Activated CD4-positive, CD25-positive, alpha-beta regulatory T cell treated with anti-CD3 and anti-CD28 coated beads, Interleukin-2, amount 50 U/mL, for 72 hours (primary cell): ENCODE measurements at regions not wholly inside any gene's neighbourhood (a gene's known extent, or its start where the extent isn't known, plus 50 kb on each side); places are given as distances from the start of the nearest gene placed in this dataset.
A peak's percentile ranks its signal among the peaks of the same experiment; 100 is the strongest.

ENCODE experiments used
- DNase-seq: peaks from one replicate; pipeline ENCODE4 v3.0.0; 2021

GRCh38 chr5:159385536-159385935 is 55.2 kb upstream of the IL12B start:
- no peak for DNase-seq

- no peak for DNase-seq
Observed at GRCh38 chr5:159386028-159386711, 55.9 kb upstream of the IL12B start.

- DNase-seq = no peak
Observed at GRCh38 chr5:159392871-159393270, 62.6 kb upstream of the IL12B start.

GRCh38 chr5:159393854-159394274 is 63.6 kb upstream of the IL12B start:
- DNase-seq = no peak

GRCh38 chr5:159395202-159395601 is 64.9 kb upstream of the IL12B start:
- no peak for DNase-seq

- no peak for DNase-seq
Observed at GRCh38 chr5:159398936-159399335, 68.6 kb upstream of the IL12B start.

- DNase-seq = no peak
Observed at GRCh38 chr5:159400476-159400875, 70.2 kb upstream of the IL12B start.

- DNase-seq = no peak
Observed at GRCh38 chr5:159402311-159402710, 72.0 kb upstream of the IL12B start.

GRCh38 chr5:159402856-159403255 is 72.6 kb upstream of the IL12B start:
- no peak for DNase-seq

- DNase-seq = no peak
Observed at GRCh38 chr5:159403906-159404681, 73.8 kb upstream of the IL12B start.

- DNase-seq = no peak
Observed at GRCh38 chr5:159405611-159406031, 75.3 kb upstream of the IL12B start.

- no peak for DNase-seq
Observed at GRCh38 chr5:159406571-159406970, 76.3 kb upstream of the IL12B start.

- DNase-seq = no peak
Observed at GRCh38 chr5:159409801-159410200, 79.5 kb upstream of the IL12B start.

- no peak for DNase-seq
Observed at GRCh38 chr5:159410480-159410879, 80.2 kb upstream of the IL12B start.

- DNase-seq = no peak
Observed at GRCh38 chr5:159411115-159411514, 80.8 kb upstream of the IL12B start.

GRCh38 chr5:159412284-159413046 is 82.2 kb upstream of the IL12B start:
- DNase-seq = peak; percentile 34

GRCh38 chr5:159414021-159414420 is 83.7 kb upstream of the IL12B start:
- DNase-seq = no peak

- no peak for DNase-seq
Observed at GRCh38 chr5:159415301-159415937, 85.1 kb upstream of the IL12B start.

GRCh38 chr5:159416438-159416837 is 86.2 kb upstream of the IL12B start:
- no peak for DNase-seq

- no peak for DNase-seq
Observed at GRCh38 chr5:159417170-159417569, 86.9 kb upstream of the IL12B start.

- DNase-seq = no peak
Observed at GRCh38 chr5:159419576-159419975, 89.3 kb upstream of the IL12B start.

- no peak for DNase-seq
Observed at GRCh38 chr5:159420940-159421339, 90.7 kb upstream of the IL12B start.

- DNase-seq = no peak
Observed at GRCh38 chr5:159422361-159422760, 92.1 kb upstream of the IL12B start.
